Stimulated activated CD8-positive, alpha-beta memory T cell treated with anti-CD3 and anti-CD28 coated beads, Interleukin-4, amount 100 ng/mL, for 1 hour (primary cell): ENCODE measurements at regions not wholly inside any gene's neighbourhood (a gene's known extent, or its start where the extent isn't known, plus 50 kb on each side); places are given as distances from the start of the nearest gene placed in this dataset.
"Not testable (repeated sequence)": the region's sequence is repeated elsewhere in the genome, so short reads cannot be mapped to it uniquely, and the experiment has no call there.

Experiments
- DNase-seq, 2 donors: peaks; one replicate each; pipeline ENCODE4 v3.0.0-alpha.2; 2020; ENCODE audit warnings: low read depth in 2 of 2, low spot score in 1 of 2

DNA sequence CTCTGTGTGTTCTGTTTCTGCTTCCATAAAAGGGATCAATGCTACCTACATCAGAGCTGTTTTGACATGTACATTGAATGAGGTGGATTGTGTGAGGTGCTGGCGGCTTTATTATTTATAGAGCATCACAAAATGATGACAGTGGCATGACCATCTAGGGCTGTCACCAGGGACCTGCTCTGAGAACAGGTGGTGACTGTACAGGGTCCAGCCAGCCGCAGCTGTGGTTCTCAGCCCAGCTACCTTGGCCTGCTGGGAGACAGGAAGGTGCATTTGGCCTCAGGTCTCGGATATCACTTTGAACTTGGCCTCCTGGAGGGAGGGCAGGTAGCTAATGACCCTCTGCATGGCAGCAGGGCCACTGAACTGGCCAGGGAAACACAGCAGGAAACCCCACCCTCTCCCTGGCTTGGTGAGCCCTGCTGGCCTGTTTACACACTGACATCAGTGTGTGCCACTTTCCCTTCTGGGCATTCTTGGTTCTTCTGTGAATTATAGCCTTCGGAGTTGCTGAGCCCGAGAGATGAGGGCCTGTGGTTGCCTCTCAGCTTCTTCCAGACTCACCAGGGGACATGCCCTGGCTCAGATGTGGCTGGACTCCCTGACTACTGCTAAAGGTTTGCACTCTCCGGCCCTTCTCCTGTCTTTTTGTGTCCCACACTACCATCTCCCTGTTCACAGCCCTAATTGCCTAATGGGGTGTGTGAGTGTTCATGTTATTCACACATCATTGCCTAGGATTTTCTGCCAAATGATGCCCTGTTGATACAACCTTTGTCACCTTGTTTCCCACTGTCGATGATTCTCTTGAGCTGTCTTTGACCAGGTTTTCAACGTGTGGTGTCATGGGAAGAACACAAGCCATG lies 109.2 kb upstream of the RAB12 start:
- DNase-seq = no peak

DNA sequence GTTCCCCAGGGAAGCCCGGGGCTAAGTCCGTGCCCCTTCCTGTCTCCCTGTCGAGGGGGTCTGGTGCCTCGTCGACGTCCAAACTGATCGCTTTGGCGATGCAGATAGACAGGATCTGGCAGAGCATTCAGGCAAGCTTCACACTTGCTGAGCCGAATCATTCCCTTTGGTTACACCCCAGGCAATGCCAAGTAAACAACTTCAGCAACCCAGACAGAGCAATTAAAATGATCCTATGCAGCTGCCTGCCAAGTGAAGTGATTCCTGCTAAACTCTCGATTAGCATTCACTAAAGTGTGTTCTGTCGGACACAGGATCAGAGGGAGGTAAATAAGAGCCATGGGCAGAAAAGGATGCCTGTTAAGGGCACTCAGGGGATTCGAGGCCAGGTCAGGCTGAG lies 108.2 kb upstream of the RAB12 start:
- no peak for DNase-seq

DNA sequence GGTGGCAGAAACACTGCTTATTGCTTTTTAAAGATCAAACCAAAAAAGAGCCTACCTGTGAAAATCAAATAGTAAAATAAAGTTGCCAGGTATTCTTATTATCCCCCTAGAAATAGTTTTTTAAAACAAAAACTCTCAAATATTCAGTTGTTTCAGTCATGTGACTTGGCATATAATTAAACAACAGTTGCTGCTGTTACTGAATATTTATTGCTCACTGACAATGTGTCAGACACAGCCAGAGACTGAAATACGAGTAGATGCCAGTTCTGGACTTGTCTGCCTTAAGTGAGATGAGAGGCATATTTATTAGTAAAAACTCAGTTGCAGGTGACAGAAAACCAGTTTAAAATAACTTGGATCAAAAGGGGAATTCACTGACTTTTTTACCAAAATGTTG lies 106.0 kb upstream of the RAB12 start:
- DNase-seq = no peak

DNA sequence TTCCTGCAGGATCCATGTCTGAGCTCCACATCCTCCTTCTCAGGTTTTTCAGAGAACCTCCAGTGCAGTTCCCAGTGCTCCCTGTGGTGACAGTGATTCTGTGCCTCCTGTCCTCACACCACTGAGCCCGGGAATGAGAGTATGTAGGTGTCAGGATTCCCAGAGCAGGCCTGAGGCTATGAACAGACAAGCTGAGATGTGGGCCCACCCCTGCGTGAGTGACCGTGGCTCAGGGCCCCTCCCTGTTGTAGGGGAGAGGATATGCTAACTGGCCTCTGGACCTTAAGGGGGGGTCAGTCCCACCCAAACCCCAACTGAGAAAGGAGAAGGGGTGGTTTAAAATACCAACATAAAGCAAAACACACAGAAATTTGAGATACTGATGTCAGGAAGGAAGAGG lies 104.8 kb upstream of the RAB12 start:
- DNase-seq = no peak

DNA sequence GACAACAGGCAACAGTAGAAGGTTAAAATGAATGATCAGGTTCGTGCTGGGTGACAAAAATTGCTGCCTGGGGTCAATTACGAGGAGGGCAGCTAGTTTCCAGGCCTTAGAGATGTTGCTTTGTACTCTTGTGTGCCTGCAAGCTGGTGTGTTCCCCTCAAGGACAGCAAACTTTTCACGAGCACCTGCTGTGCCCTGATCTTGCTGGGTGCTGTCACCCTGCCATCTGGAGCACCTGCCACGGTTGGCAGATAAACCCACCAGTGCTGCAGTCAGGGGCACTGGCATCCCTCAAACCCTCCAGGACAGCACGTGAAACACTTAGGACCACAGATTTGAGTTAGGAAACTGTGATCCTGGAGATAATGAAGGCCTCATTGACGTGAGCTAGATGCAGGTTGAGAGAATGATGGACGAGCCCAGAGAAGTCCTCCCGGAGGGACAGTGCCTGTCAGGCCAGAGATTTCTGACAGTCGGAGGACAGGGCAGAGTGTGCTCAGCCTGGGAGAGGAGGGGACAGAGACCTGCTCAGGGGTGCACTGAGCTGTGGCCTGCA lies 104.3 kb upstream of the RAB12 start:
- DNase-seq = no peak

DNA sequence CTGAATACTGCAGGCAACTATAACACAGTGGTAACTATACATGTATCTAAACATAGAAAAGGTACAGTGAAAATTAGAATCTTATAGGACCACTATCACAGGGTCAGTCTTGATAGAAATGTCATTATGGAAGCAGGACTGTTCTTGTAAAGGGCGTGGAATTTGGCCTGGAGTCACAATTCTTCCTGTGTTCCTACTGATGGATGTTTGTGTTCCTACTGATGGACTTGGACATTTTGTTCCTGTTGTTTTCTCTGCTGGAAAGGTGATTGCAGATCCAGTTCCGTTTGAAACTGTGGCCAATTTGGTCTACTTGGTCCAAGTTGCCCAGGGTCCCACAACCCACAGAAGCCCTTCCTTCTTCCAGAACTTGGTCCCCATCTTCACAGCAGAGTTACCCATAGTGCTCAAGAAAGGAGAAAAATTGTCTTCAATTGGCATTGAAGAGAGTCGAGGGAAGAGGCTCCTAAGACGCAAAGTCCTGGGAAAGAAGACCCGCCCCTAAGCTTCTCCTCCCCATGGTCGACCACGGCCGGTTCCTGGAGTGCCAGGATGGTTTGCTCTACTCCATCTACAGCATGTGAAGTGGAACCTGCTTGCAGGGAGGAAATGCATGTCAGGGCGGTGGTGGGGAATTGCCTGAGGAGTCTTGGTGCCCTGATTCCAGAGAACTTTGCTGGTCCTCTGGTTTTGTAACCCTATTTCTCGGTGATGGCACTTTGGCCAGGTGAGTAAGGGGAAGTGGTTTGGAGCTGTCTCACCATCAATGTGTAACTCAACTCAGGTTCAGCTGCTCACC lies 102.8 kb upstream of the RAB12 start:
- no peak for DNase-seq

DNA sequence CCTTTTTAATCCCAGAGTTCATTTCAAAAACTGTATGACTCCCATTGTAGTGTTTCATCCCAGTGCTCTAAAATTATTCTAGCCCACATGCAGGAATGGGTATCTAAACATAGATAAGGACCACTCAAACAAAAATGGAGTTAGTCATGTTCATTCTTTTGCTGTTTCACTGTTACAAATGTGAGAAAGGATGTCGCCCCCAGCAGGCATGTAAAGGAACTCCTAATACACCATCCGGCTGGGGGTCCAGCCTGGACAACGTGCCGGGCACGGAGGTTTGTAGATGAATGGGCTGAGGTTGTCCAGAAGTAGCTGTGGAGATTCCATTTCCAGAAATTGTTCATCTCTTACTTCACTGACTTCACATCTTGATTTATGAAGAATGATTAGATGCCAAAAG lies 101.9 kb upstream of the RAB12 start:
- no peak for DNase-seq

DNA sequence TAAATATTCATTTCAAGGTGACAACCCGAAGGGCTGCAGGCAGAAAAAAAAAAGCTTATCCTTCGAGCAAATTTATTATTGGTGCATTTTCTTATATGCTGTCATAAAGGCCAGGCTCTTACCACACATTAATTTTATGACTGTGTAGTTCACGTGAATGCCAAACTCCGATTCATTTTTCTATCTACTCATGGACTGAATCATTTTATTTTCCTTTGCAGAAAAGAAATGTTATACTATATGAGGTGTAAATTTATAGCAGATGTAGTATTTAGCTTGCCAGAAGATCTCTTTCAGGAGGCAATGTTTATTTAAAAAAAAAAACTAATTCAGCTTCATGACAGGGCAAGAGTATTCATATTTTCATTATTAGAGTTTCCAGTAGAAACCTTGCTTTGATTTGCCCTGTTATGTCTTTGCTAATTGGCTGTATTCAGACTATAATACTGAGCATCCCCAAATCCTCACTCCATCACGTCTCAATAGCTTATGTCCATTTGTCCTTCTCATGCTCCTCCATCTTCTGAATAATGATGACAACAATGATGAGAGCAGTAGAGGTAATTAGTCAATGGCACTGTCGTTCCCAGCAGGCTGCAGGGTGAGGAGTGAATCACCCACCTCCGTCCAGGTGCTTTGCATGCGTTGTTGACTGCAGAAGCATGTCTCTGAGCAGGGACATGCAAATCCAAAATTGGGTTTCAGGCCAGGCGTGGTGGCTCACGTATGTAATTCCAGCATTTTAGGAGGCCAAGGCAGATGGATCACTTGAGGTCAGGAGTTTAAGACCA lies 101.1 kb upstream of the RAB12 start:
- no peak for DNase-seq

DNA sequence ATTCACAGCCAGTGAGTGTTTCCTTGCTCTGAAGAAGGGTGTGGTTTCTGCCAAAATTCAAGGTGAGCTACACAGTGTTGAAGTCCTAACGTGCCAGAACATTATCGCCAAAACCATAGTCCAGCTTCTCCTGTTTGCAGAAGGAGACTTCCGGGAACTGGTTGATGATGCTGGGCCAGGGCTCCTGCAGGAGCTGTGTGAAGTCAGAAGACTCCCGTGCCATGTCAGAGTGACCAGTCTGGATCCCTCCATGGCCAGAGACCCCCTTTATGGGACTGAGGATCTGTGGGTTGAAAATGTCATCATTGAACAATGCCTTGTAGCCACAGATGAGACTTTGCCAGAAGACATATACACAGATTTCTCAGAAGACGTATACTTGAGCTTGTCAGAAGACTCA lies 96.0 kb upstream of the RAB12 start:
- no peak for DNase-seq

DNA sequence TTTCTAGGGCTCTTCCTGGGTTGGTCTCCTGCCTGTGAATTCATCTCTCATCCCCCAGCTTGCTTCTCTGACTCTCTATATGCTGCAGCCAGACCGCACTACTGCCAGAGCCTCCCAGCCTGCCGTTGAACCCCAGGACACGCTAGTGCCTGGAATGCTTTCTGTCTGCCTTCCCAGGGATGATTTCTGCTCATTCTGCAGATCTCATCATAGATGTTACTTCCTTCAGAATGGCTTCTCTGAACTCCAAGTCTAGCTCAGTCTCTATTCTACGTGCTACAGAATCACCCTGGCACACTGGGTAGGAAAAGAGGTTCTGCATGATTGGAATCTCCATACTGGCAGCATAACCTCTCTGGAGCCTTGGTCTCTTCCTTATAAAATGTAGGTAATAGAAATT lies 94.8 kb upstream of the RAB12 start:
- DNase-seq = no peak

DNA sequence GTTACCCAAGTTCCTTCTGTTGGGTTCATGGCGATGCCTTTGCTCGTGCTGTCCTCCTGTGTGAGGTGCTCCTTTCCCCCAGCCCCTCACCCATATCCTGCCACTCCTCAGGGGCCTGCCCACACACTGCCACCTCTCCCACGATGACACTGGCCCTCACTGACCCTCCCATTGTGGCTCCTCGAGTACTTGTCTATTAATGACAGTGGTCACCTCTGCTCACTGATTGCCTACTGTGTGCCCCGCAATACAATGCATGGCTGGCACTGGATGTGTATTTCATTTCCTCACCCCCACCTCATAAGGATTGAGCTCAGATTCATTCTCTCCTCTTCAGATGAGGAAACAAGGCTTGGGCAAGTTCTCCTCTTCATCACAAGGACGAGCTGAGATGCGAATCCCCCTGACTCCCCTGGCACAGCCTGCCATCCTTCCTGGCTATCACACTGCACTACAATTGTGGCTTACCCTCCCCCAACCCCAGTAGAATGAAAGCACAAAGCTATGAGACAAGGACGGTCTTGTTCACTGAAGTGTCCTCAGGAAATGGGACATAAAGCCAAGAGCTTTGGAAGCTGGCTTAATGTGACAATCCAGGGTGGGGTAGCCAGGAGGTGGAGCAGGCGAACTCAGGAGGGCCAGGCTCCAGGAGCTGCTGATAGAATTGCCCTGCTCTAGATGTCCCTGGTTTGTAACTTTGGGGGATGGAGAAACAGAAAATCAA lies 93.9 kb upstream of the RAB12 start:
- no peak for DNase-seq

DNA sequence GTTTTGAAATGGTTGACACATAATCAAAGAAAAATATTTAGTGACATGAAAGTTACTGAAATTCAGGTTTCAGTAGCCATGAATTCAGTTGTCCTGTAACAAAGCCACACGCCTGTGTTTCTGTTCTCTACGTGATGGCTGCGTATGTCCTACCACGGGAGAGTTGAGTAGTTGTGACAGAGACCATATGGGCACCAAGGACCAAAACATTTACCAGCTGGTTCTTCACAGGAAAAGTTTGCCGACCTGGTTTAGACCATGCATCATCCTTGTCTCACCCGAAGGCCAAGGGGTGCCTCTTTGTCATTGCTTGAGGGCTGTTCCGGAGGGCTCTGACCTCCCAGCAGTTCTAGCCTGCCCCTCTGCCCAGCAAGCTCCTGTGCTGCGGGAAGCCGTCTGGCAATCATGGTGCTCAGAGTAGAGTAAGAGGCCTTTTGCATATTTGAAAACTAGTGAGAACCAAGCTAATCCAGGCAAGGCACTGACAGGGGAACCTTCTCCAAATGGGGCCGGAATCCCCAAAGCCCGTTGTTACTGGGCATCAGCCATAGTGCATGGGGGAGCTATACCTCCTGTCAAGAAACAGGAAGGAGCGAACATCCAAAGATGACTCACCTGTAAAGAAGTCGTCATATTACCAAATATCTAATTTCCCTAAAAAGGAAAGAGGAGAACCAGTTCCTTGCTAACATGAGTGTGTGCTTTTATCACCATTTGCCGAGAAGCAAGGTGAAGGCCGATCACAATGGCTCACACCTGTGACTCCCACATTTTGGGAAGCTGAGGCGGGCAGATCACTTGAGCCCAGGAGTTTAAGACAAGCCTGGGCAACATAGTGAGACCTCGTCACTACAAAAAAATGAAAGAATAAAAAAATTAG lies 92.6 kb upstream of the RAB12 start:
- DNase-seq = no peak

DNA sequence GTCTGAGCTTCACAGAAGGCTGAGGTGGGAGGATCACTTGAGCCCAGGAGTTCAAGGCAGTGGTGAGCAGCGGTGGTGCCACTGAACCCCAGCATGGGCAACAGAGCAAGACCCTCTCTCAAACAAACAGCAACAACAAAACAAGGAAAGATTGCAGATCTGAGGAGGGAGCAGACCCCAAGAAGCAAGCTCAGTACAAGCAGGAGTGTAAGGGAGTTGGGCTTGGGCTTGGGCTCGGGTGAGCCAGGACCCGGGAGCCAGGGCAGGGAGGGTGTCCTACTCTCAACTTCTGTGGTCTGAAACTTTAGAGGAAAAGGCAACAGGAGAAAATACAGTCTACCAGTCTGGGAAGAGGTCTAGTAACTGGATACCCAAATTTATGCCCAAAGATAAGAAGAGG lies 92.0 kb upstream of the RAB12 start:
- DNase-seq = no peak

DNA sequence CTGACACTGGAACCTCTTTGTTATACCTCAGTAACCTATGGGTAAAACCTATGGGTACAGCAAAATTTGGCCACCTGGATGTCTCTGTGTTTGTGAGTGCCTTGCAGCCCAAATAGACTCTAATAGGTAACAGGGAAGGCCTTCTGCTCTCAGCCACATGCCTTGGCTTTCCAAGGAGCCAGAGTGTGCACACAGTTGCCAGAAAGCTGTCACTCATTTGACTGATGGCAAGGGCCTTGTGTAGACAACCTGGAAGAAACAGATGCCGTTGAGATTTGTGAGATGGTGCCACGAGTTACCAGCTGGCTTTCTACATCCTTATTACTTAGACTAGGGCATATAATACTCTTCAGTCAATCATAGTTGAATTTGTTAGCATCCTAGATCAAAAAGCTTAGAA lies 90.1 kb upstream of the RAB12 start:
- no peak for DNase-seq

DNA sequence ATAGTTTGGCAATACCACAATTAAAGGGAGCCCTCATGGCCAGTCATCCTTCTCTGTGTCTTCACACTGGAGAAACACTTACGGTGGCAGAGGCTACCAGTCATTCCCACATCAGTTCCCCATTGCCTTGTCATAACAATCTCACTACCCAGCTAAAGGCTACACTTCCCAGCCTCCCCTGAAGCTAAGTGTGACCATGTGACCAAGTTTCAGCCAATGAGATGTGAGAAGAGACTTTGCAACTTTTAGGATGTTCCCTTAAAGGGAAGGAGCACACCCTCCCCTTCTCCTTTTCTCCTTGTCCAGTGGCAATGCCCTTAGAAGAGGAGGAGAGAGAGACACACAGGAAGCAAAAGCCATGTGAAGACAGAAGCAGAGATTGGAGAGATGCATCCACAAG lies 89.0 kb upstream of the RAB12 start:
- DNase-seq = no peak

DNA sequence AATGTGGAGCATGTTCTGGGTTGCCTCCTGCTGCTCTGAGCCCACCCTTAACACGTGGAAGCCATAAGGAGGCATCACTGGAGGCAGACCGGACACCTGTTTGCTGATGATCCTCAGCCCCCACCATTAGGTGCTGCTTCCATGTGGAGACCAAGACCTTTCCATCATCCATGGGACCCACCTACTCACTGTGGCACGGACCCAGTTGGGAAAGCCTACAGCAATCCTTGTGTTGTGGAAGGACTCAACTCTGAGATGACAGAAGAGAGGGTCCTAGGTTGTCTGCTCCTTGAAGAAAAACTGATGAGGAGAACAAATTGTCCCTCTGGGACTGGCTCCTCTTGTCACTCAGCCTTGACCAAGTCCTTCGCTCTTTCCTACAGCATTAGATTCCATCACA lies 86.5 kb upstream of the RAB12 start:
- no peak for DNase-seq

DNA sequence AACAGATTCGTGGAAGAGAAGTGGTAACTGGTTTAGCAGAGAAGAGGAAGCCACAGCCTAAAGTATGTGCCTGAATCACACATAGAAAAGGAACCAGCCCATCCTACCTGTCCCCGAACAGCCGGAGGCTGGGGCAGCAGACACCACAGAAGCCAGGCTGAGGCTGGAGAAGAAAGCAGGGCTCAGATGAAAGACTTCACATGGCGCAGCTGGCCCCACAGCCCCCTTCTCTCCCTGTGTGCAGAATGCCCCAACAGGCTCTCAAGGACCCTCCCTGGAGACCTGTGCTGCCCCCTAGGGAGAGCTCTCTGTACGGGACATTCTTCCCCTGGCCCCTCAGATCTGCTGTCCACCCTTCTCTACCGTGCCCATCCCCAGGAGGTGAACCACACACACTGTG lies 83.5 kb upstream of the RAB12 start:
- no peak for DNase-seq

DNA sequence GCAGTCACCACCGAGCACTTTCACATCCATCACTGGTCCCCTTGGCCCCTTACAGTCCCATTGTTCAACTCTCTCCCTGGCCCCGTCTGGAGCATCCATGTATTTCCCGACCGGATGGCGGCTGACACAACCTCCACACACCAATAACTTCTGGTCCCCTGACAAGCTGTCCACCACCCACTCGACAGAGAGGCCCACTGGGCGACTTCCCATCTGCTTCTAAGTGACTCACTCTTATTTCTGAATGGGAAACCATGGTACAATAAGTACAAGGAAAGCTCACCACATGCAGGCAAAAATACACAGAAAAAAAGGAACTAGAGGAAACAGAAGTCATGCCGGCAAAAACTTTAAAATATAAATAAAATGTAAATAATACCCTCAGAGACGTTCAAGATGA lies 82.9 kb upstream of the RAB12 start:
- no peak for DNase-seq

DNA sequence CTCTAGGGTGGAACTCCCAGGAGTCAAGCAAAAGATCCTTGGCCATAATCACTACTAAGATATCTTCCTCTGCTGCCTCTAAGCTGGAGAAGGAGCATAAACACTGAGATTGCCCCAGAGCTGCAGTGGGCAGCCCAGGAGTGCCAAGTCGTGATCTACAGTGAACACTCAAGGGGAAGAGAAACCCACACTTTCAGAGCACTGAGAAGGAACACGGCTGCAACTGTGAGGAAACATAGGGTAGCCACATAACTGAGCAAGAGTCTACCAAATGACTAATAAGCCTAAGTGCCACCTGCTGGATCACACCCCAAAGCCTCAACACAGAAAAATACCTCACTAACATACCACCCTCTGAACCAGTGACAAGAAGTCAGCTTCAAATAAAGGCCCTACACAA lies 79.6 kb upstream of the RAB12 start:
- DNase-seq = no peak

DNA sequence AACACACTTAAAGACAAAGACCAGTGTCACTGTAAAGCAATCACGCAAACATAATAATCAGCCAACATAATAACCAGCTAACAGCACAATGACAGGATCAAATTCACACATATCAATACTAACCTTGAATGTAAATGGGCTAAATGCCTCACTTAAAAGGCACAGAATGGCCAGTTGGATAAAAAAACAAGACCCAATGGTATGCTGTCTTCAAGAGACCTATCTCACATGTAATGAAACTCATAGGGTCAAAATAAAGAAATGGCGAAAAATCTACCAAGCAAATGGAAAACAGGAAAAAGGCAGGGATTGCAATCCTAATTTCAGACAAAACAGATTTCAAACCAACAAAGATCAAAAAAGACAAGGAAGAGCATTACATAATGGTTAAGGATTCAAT lies 78.2 kb upstream of the RAB12 start:
- DNase-seq = not testable (repeated sequence)
